Nephron (organoid): ENCODE measurements at regions not wholly inside any gene's neighbourhood (a gene's known extent, or its start where the extent isn't known, plus 50 kb on each side); places are given as distances from the start of the nearest gene placed in this dataset.

Experiments
- H3K27ac Mint-ChIP-seq, 3 experiments: 2 replicates each; pipeline ENCODE4 v1.8.0; 2020; ENCODE audit warnings: mixed read lengths in 3 of 3, mild to moderate bottlenecking in 2 of 3, moderate library complexity in 1 of 3
- H3K27me3 Mint-ChIP-seq: 2 replicates; pipeline ENCODE4 v1.8.0; 2021; ENCODE audit warnings: low read depth, mild to moderate bottlenecking, moderate library complexity, mixed read lengths
- H3K36me3 Mint-ChIP-seq: 2 replicates; pipeline ENCODE4 v1.8.0; 2020; ENCODE audit warnings: low read depth, mixed read lengths
- H3K4me1 Mint-ChIP-seq: 2 replicates; pipeline ENCODE4 v1.8.0; 2020; ENCODE audit warnings: mixed read lengths
- H3K4me3 Mint-ChIP-seq, 3 experiments: 2 replicates each; pipeline ENCODE4 v1.8.0; 2020; ENCODE audit warnings: mild to moderate bottlenecking in 3 of 3, mixed read lengths in 3 of 3, moderate library complexity in 2 of 3
- H3K9me3 Mint-ChIP-seq: 2 replicates; pipeline ENCODE4 v1.8.0; 2020; ENCODE audit warnings: mixed read lengths
- TF ChIP-seq, protein P1 (sequence below), 3 experiments: fragments of 200-600 bp; sonication (generic); IDR thresholded peaks; one replicate each; pipeline ENCODE4 v1.5.0; 2021; ENCODE audit warnings: antibody characterized with exemption in 3 of 3; ENCODE audit not compliant: unreplicated experiment in 3 of 3

GRCh38 chr10:43002596-43002995 is 74.3 kb upstream of the RET start:
- no peaks in the 10 kb centered on the region for H3K9me3 Mint-ChIP-seq
- peaks cover 11% of the 10 kb centered on the region for H3K27me3 Mint-ChIP-seq
- TF ChIP-seq, protein P1, sequence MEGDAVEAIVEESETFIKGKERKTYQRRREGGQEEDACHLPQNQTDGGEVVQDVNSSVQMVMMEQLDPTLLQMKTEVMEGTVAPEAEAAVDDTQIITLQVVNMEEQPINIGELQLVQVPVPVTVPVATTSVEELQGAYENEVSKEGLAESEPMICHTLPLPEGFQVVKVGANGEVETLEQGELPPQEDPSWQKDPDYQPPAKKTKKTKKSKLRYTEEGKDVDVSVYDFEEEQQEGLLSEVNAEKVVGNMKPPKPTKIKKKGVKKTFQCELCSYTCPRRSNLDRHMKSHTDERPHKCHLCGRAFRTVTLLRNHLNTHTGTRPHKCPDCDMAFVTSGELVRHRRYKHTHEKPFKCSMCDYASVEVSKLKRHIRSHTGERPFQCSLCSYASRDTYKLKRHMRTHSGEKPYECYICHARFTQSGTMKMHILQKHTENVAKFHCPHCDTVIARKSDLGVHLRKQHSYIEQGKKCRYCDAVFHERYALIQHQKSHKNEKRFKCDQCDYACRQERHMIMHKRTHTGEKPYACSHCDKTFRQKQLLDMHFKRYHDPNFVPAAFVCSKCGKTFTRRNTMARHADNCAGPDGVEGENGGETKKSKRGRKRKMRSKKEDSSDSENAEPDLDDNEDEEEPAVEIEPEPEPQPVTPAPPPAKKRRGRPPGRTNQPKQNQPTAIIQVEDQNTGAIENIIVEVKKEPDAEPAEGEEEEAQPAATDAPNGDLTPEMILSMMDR (IDR thresholded peaks at IDR 0.05; ENCODE audit: unreplicated experiment in 3 of 3), result no peak
- no peaks in the 10 kb centered on the region for H3K36me3 Mint-ChIP-seq
- no peak overlapping the region for H3K27ac Mint-ChIP-seq
- no peak overlapping the region for H3K4me3 Mint-ChIP-seq
- no peaks in the 10 kb centered on the region for H3K4me1 Mint-ChIP-seq

DNA sequence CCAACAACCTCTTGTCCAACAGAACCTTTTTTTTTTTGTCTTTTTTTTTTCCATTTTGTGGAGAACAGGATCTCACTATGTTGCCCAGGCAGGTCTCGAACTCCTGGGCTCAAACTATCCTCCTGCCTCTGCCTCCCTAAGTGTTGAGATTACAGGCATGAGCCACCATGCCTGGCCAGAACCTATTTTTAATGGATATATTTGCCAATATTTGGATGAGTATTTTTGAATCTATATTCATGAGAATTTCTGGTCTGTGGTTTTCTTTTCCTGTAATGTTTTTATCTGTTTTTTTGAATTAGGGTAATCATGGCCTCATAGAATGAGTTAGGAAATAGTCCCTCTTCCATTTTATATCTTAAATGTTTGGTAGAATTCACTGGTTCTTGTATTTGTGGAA is 70.4 kb upstream of the RET start:
- Mint-ChIP-seq H3K4me3 (no peak overlapping the region), H3K27ac (no peak overlapping the region), H3K4me1 (no peaks in the 10 kb centered on the region), H3K36me3 (no peaks in the 10 kb centered on the region), H3K9me3 (no peaks in the 10 kb centered on the region), H3K27me3 (peaks cover 11% of the 10 kb centered on the region)
- TF ChIP-seq, protein P1 (IDR thresholded peaks at IDR 0.05; ENCODE audit: unreplicated experiment in 3 of 3), result no peak

DNA sequence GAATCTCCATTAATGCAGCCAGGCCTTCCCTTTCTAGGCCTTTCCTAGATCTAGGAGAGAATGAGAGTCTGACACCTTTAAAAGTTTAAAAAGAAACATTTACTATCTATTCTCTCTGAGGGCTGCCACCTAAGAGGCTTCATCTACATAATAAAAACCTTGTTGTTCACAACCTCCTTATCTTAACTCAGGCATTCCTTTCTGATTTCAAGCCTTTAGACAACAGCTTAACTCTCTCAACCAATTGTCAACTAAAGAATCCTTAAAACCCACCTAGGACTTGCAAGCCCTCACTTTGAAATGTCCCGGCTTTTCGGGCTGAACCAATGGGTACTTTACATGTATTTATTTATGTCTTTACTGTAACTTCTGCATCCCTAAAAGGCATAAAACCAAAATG is 64.3 kb upstream of the RET start:
- Mint-ChIP-seq H3K27ac (no peak overlapping the region), H3K36me3 (no peaks in the 10 kb centered on the region), H3K4me3 (no peak overlapping the region), H3K4me1 (no peaks in the 10 kb centered on the region), H3K27me3 (no peaks in the 10 kb centered on the region), H3K9me3 (peaks cover 10% of the 10 kb centered on the region)
- TF ChIP-seq, protein P1 (IDR thresholded peaks at IDR 0.05; ENCODE audit: unreplicated experiment in 3 of 3), result no peak

GRCh38 chr10:43013065-43013464 is 63.8 kb upstream of the RET start:
- TF ChIP-seq, protein P1 (IDR thresholded peaks at IDR 0.05; ENCODE audit: unreplicated experiment in 3 of 3), result no peak
- Mint-ChIP-seq H3K4me3 (no peak overlapping the region), H3K27me3 (no peaks in the 10 kb centered on the region), H3K27ac (no peak overlapping the region), H3K9me3 (peaks cover 10% of the 10 kb centered on the region), H3K36me3 (no peaks in the 10 kb centered on the region), H3K4me1 (no peaks in the 10 kb centered on the region)

DNA sequence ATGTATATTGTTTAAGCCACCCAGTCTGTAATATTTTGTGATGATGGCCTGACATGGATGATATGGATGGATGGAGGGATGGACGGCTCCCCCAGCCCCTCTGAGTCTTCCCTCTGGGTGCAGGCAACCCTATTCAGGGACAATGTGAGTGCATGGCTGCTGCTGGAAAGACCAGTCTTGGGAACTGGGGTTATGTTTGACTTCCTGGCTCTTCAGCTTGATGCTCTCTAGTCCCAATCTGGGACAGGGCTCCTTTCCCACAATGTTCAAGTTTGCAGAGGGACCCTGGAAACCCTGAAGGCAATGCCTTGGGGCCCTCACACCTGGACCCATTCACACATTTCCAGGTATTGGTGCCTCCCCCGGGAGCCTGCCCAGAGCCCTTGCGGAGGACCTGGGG is 52.3 kb upstream of the RET start:
- Mint-ChIP-seq H3K9me3 (no peaks in the 10 kb centered on the region), H3K36me3 (no peaks in the 10 kb centered on the region), H3K4me1 (peaks cover 8% of the 10 kb centered on the region), H3K27me3 (peaks cover 40% of the 10 kb centered on the region), H3K4me3 (no peak overlapping the region), H3K27ac (no peak overlapping the region)
- TF ChIP-seq, protein P1 (IDR thresholded peaks at IDR 0.05; ENCODE audit: unreplicated experiment in 3 of 3), result no peak

GRCh38 chr10:43024942-43025700 is 51.7 kb upstream of the RET start:
- Mint-ChIP-seq H3K27ac (no peak overlapping the region), H3K36me3 (no peaks in the 10 kb centered on the region), H3K4me1 (peaks cover 8% of the 10 kb centered on the region), H3K4me3 (no peak overlapping the region), H3K9me3 (no peaks in the 10 kb centered on the region), H3K27me3 (peaks cover 40% of the 10 kb centered on the region)
- TF ChIP-seq, protein P1 (IDR thresholded peaks at IDR 0.05; ENCODE audit: unreplicated experiment in 3 of 3), result no peak
